K562 (cell line): ENCODE measurements at regions not wholly inside any gene's neighbourhood (a gene's known extent, or its start where the extent isn't known, plus 50 kb on each side); places are given as distances from the start of the nearest gene placed in this dataset.

ENCODE experiments used
- ATAC-seq: fragments of 200-7000 bp; cut with Tn5 transposase; 3 replicates; pipeline ENCODE4 v1.9.1; 2020; ENCODE audit warnings: moderate library complexity
- BruUV-seq: library from RNA; stranded (reverse); fragments of 400-500 nt; replicated peaks from 2 replicates; lab custom pipeline; 2021; lab: Mats Ljungman, UMichigan
- CTCF ChIA-PET: fragments of 300-600 bp; formaldehyde crosslinking; extraction: SDS; loops from one replicate; lab custom pipeline; 2021; ENCODE audit warnings: low intra/inter-chr PET ratio; lab: Yijun Ruan, JAX
- POLR2A ChIA-PET: fragments of 300-600, 350-650 bp; sonication (Branson Sonifier 250); formaldehyde crosslinking; extraction: SDS; loops from one replicate; lab custom pipeline; 2021; ENCODE audit warnings: antibody characterized with exemption, inconsistent platforms; lab: Yijun Ruan, JAX
- DNase-seq, 4 experiments: peaks; one replicate each; pipeline versions ENCODE4 v3.0.0 to v3.0.0-alpha.2; 2011 to 2018; ENCODE audit warnings: low spot score in 3 of 4, mixed read lengths in 3 of 4; ENCODE audit errors: extremely low read depth in 1 of 4
- FAIRE-seq: peaks from 2 replicates; lab custom pipeline; 2011; peaks lifted over from hg19 to GRCh38; lab: Jason Lieb, UNC
- H2AFZ ChIP-seq: 2 replicates; pipeline ENCODE4 v1.6.0; 2011; ENCODE audit warnings: low read depth, low read length, control low read depth, inconsistent platforms
- H3K27ac ChIP-seq: fragments of 200-600 bp; 3 replicates; pipeline ENCODE4 v1.8.0; 2011; ENCODE audit warnings: low read depth, mild to moderate bottlenecking, control low read depth, inconsistent platforms, low read length, moderate library complexity, mixed read lengths; ENCODE audit errors: extremely low read depth
- H3K27me3 ChIP-seq, 2 experiments: fragments of 300-600 bp in 1 of 2; 2 replicates in 1 of 2; 3 replicates in 1 of 2; pipeline versions ENCODE4 v1.6.0 to v1.8.0; 2011; ENCODE audit warnings: inconsistent platforms in 2 of 2, low read length in 2 of 2, mild to moderate bottlenecking in 1 of 2, mixed read lengths in 1 of 2, moderate library complexity in 1 of 2; ENCODE audit not compliant: control insufficient read depth in 2 of 2, insufficient read depth in 2 of 2
- H3K36me3 ChIP-seq: fragments of 300-600 bp; 3 replicates; pipeline ENCODE4 v1.8.0; 2011; ENCODE audit warnings: mild to moderate bottlenecking, low read length, inconsistent platforms; ENCODE audit not compliant: control insufficient read depth, insufficient read depth
- H3K4me1 ChIP-seq, 2 experiments: fragments of 200-600 bp in 1 of 2; replicated peaks in 1 of 2; 2 replicates in 1 of 2; 3 replicates in 1 of 2; pipeline versions ENCODE4 v1.5.1 to v1.8.0; 2011; ENCODE audit warnings: inconsistent platforms in 2 of 2, low read length in 2 of 2, mild to moderate bottlenecking in 1 of 2, mixed read lengths in 1 of 2, moderate library complexity in 1 of 2; ENCODE audit not compliant: control insufficient read depth in 2 of 2, insufficient read depth in 2 of 2
- H3K4me2 ChIP-seq: 2 replicates; pipeline ENCODE4 v1.6.1; 2011; ENCODE audit warnings: low read length, control low read depth, inconsistent platforms, mixed read lengths; ENCODE audit not compliant: insufficient read depth
- H3K4me3 ChIP-seq: fragments of 200-600 bp; sonication (generic), shearing (Covaris generic); 2 replicates; pipeline ENCODE4 v1.5.1; 2016; ENCODE audit warnings: control low read depth, inconsistent platforms
- H3K79me2 ChIP-seq: fragments of 200-600 bp; 3 replicates; pipeline ENCODE4 v1.8.0; 2011; ENCODE audit warnings: low read length, inconsistent platforms; ENCODE audit not compliant: control insufficient read depth, insufficient read depth
- H3K9ac ChIP-seq, 2 experiments: 2 replicates each; pipeline versions ENCODE4 v1.6.0 to v1.6.1; 2011; ENCODE audit warnings: low read depth in 2 of 2, low read length in 2 of 2, control low read depth in 1 of 2, inconsistent platforms in 1 of 2, mild to moderate bottlenecking in 1 of 2, mixed read lengths in 1 of 2; ENCODE audit not compliant: insufficient read depth in 1 of 2
- H3K9me1 ChIP-seq: one replicate; pipeline ENCODE4 v1.6.0; 2011; ENCODE audit warnings: inconsistent platforms, mild to moderate bottlenecking, low read length, moderate library complexity; ENCODE audit not compliant: control insufficient read depth, insufficient read depth
- H3K9me3 ChIP-seq: replicated peaks from 2 replicates; pipeline ENCODE4 v1.5.1; 2011; ENCODE audit warnings: low read depth, low read length, inconsistent platforms; ENCODE audit not compliant: control insufficient read depth, insufficient read depth
- H4K20me1 ChIP-seq: replicated peaks from 2 replicates; pipeline ENCODE4 v1.6.1; 2011; ENCODE audit warnings: low read length, inconsistent platforms, mixed read lengths; ENCODE audit not compliant: control insufficient read depth, insufficient read depth
- ESRRA ChIP-seq: fragments of 450-650 bp; IDR thresholded peaks from 2 replicates; pipeline ENCODE4 v1.6.1; 2014; ENCODE audit warnings: low read depth, mild to moderate bottlenecking, moderate library complexity, borderline replicate concordance
- ETV6 ChIP-seq, 3 experiments: fragments of 150-350 bp in 1 of 3; sonication (generic) in 1 of 3; formaldehyde crosslinking in 1 of 3; IDR thresholded peaks; 2 replicates each; pipeline versions ENCODE4 v1.6.1 to v1.8.0; 2014 to 2022; ENCODE audit warnings: borderline replicate concordance in 2 of 3, low read depth in 2 of 3, antibody characterized with exemption in 1 of 3, low read length in 1 of 3, mild to moderate bottlenecking in 1 of 3, missing genetic modification reagents in 1 of 3
- JUND ChIP-seq, 2 experiments: IDR thresholded peaks; 2 replicates in 1 of 2; 3 replicates in 1 of 2; pipeline ENCODE4 v1.6.1; 2011; ENCODE audit warnings: borderline replicate concordance in 2 of 2, low read depth in 2 of 2, low read length in 2 of 2, improper control_type of control experiment in 1 of 2, missing biosample characterization in 1 of 2, missing genetic modification characterization in 1 of 2, missing genetic modification reagents in 1 of 2
- NFIX ChIP-seq: fragments of 250-450 bp; sonication (Bioruptor Pico); IDR thresholded peaks from 2 replicates; pipeline ENCODE4 v1.4.0; 2020; ENCODE audit warnings: low read depth, mild to moderate bottlenecking, moderate library complexity
- NR4A1 ChIP-seq, 2 experiments: fragments of 250-450 bp in 1 of 2; fragments of 450-650 bp in 1 of 2; sonication (Bioruptor Pico) in 1 of 2; IDR thresholded peaks; 2 replicates each; pipeline versions ENCODE4 v1.4.0 to v1.6.1; 2016 to 2020; ENCODE audit warnings: mild to moderate bottlenecking in 2 of 2, missing compliant biosample characterization in 1 of 2, missing genetic modification characterization in 1 of 2, moderate library complexity in 1 of 2
- SIN3B ChIP-seq: fragments of 450-650 bp; IDR thresholded peaks from 2 replicates; pipeline ENCODE4 v1.6.1; 2017; ENCODE audit warnings: low read depth, mild to moderate bottlenecking, moderate library complexity
- ZNF146 ChIP-seq: IDR thresholded peaks from one replicate; pipeline ENCODE4 v1.6.1; 2018; ENCODE audit warnings: missing compliant biosample characterization; ENCODE audit not compliant: unreplicated experiment
- WGBS: fragments of 100-300 bp; shearing (Covaris generic); methylation state at CpG from one replicate; pipeline ENCODE4 v1.1.6; 2016; ENCODE audit warnings: low coverage, mixed read lengths; ENCODE audit not compliant: insufficient coverage; ENCODE audit errors: missing lambda C conversion rate; 5-methylcytosine and 5-hydroxymethylcytosine counted together
- in situ Hi-C: fragments of 300-500 bp; cut with MboI; formaldehyde crosslinking; loops from 4 replicates; pipeline ENCODE4 v1.15.0; 2018; ENCODE audit warnings: inconsistent platforms, mixed read lengths
- intact Hi-C: fragments of 100-400 bp; cut with micrococcal nuclease; formaldehyde crosslinking; loops from 2 replicates; pipeline ENCODE4 v1.14.2; 2022
- TF ChIP-seq, protein P1 (sequence below): fragments of 250-450 bp; sonication (Bioruptor Pico); IDR thresholded peaks from 2 replicates; pipeline ENCODE4 v1.8.0; 2021; ENCODE audit warnings: moderate library complexity, mild to moderate bottlenecking, inconsistent platforms
- TF ChIP-seq, protein P2 (sequence below): sonication (generic); formaldehyde crosslinking; IDR thresholded peaks from 2 replicates; pipeline ENCODE4 v1.8.1; 2022; ENCODE audit warnings: missing genetic modification reagents

DNA sequence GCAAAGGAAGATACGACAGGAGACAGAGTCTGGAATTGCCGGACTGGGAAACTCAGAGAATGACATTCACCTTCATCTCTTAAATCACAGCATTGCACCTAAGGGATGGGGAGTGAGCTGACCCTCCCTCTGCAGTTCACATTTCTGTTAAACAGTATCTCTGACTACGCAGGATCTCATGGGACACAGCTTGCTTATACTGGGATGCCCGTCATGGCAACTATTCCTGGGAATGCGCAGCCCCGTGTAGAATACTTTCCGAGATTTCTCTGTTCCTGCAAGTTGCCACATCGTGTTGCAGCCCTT, 232.5 kb upstream of the HES1 start:
- no peaks in the 10 kb centered on the region for H3K36me3 ChIP-seq
- FAIRE-seq (no peak), DNase-seq (no peak), ATAC-seq (no peak)
- peaks cover 0 to 12% of the 10 kb centered on the region in 2 experiments; a peak in 4 of 5 replicates for H3K4me1 ChIP-seq
- H2AFZ ChIP-seq = no peak overlapping the region
- no peaks in the 10 kb centered on the region for H4K20me1 ChIP-seq
- in situ Hi-C loops (no loop called here), intact Hi-C loops (no loop called here)
- H3K79me2 ChIP-seq = no peaks in the 10 kb centered on the region
- 73% methylated on average over 8 of the region's 8 CpGs for WGBS
- POLR2A ChIA-PET = interaction anchor here (0.7 to 1.8 kb wide), 2 partner anchors 13 to 17 kb away, joined by 3 to 5 read pairs; no protein-coding TSS in a partner anchor
- BruUV-seq = no TSS peak
- H3K27ac ChIP-seq = no peak overlapping the region
- H3K9me1 ChIP-seq = no peaks in the 10 kb centered on the region
- peaks cover 7% of the 10 kb centered on the region; the same call in 1 of the 2 replicates for H3K9me3 ChIP-seq
- H3K27me3 ChIP-seq = no peaks in the 10 kb centered on the region
- CTCF ChIA-PET = no interaction called here
- H3K4me2 ChIP-seq = no peak overlapping the region
- TF ChIP-seq ZNF146 (CRISPR knock-in tag) (no peak), NFIX (CRISPR knock-in tag) (no peak), SIN3B (no peak), JUND (IDR thresholded peaks at IDR 0.05; ENCODE audit: borderline replicate concordance, low read depth, low read length) (no peak), JUND (tag; IDR thresholded peaks at IDR 0.05; ENCODE audit: borderline replicate concordance, low read depth, low read length) (no peak), NR4A1 (CRISPR knock-in tag; IDR thresholded peaks at IDR 0.05) (no peak), NR4A1 (tag; IDR thresholded peaks at IDR 0.05) (no peak), ETV6 (IDR thresholded peaks at IDR 0.05; ENCODE audit: borderline replicate concordance in 1 of 2, low read depth in 2 of 2, low read length in 1 of 2) (no peak), ETV6 (CRISPR knock-in tag; IDR thresholded peaks at IDR 0.05; ENCODE audit: borderline replicate concordance) (no peak), ESRRA (no peak)
- TF ChIP-seq, protein P1, sequence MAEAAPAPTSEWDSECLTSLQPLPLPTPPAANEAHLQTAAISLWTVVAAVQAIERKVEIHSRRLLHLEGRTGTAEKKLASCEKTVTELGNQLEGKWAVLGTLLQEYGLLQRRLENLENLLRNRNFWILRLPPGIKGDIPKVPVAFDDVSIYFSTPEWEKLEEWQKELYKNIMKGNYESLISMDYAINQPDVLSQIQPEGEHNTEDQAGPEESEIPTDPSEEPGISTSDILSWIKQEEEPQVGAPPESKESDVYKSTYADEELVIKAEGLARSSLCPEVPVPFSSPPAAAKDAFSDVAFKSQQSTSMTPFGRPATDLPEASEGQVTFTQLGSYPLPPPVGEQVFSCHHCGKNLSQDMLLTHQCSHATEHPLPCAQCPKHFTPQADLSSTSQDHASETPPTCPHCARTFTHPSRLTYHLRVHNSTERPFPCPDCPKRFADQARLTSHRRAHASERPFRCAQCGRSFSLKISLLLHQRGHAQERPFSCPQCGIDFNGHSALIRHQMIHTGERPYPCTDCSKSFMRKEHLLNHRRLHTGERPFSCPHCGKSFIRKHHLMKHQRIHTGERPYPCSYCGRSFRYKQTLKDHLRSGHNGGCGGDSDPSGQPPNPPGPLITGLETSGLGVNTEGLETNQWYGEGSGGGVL = no peak
- TF ChIP-seq, protein P2, sequence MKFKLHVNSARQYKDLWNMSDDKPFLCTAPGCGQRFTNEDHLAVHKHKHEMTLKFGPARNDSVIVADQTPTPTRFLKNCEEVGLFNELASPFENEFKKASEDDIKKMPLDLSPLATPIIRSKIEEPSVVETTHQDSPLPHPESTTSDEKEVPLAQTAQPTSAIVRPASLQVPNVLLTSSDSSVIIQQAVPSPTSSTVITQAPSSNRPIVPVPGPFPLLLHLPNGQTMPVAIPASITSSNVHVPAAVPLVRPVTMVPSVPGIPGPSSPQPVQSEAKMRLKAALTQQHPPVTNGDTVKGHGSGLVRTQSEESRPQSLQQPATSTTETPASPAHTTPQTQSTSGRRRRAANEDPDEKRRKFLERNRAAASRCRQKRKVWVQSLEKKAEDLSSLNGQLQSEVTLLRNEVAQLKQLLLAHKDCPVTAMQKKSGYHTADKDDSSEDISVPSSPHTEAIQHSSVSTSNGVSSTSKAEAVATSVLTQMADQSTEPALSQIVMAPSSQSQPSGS (CRISPR knock-in tag) = no peak
- H3K4me3 ChIP-seq = no peak overlapping the region
- H3K9ac ChIP-seq = no peak overlapping the region
